ENCODE measurements at regions not wholly inside any gene's neighbourhood (a gene's known extent, or its start where the extent isn't known, plus 50 kb on each side); places are given as distances from the start of the nearest gene placed in this dataset.

GRCh38 chr22:49602481-49602880 is 225.2 kb downstream of the BRD1 start:
- H3K27me3 ChIP-seq (replicated peaks; ENCODE audit: insufficient read depth, low read length), result no peaks in the 10 kb centered on the region
- no peaks in the 10 kb centered on the region for H3K9me3 ChIP-seq (replicated peaks; ENCODE audit: insufficient read depth, low read length)
- DNase-seq, result no peak
- no peak overlapping the region for H2AFZ ChIP-seq (ENCODE audit: low read length)
- no peaks in the 10 kb centered on the region for H3K9me2 ChIP-seq (replicated peaks; ENCODE audit: insufficient read depth, low read length)
- H3K36me3 ChIP-seq (replicated peaks; ENCODE audit: insufficient read depth, low read length), result no peaks in the 10 kb centered on the region
- no peak overlapping the region for H3K4me2 ChIP-seq (ENCODE audit: low read depth, low read length)
- H3K9ac ChIP-seq (ENCODE audit: low read length), result no peak overlapping the region
- no peak overlapping the region for H3K4me3 ChIP-seq (ENCODE audit: low read length)
- H3K4me1 ChIP-seq (ENCODE audit: low read length), result no peaks in the 10 kb centered on the region
- H3K79me2 ChIP-seq (ENCODE audit: low read length), result peaks cover 59% of the 10 kb centered on the region
- TF ChIP-seq EZH2phosphoT487 (IDR thresholded peaks at IDR 0.05; ENCODE audit: low read length) (no peak), EZH2 (optimal IDR thresholded peaks at IDR 0.05; ENCODE audit: low read depth, low read length) (no peak)
- TF ChIP-seq, protein P1, sequence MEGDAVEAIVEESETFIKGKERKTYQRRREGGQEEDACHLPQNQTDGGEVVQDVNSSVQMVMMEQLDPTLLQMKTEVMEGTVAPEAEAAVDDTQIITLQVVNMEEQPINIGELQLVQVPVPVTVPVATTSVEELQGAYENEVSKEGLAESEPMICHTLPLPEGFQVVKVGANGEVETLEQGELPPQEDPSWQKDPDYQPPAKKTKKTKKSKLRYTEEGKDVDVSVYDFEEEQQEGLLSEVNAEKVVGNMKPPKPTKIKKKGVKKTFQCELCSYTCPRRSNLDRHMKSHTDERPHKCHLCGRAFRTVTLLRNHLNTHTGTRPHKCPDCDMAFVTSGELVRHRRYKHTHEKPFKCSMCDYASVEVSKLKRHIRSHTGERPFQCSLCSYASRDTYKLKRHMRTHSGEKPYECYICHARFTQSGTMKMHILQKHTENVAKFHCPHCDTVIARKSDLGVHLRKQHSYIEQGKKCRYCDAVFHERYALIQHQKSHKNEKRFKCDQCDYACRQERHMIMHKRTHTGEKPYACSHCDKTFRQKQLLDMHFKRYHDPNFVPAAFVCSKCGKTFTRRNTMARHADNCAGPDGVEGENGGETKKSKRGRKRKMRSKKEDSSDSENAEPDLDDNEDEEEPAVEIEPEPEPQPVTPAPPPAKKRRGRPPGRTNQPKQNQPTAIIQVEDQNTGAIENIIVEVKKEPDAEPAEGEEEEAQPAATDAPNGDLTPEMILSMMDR (IDR thresholded peaks at IDR 0.05; ENCODE audit: low read length), result no peak
- no peaks in the 10 kb centered on the region for H3F3A ChIP-seq (ENCODE audit: insufficient read depth, low read length)
- no peak overlapping the region for H3K27ac ChIP-seq (ENCODE audit: low read length)
- H4K20me1 ChIP-seq (ENCODE audit: insufficient read depth, low read length), result no peaks in the 10 kb centered on the region

GRCh38 chr22:49601614-49602321 is 225.9 kb downstream of the BRD1 start:
- Histone ChIP-seq H3K4me3 (ENCODE audit: low read length) (no peak overlapping the region), H3K4me1 (ENCODE audit: low read length) (no peaks in the 10 kb centered on the region), H3K27ac (ENCODE audit: low read length) (no peak overlapping the region), H3K27me3 (replicated peaks; ENCODE audit: insufficient read depth, low read length) (no peaks in the 10 kb centered on the region), H3K4me2 (ENCODE audit: low read depth, low read length) (no peak overlapping the region), H3K9me2 (replicated peaks; ENCODE audit: insufficient read depth, low read length) (no peaks in the 10 kb centered on the region), H3K79me2 (ENCODE audit: low read length) (peaks cover 59% of the 10 kb centered on the region), H3K9me3 (replicated peaks; ENCODE audit: insufficient read depth, low read length) (no peaks in the 10 kb centered on the region), H3F3A (ENCODE audit: insufficient read depth, low read length) (no peaks in the 10 kb centered on the region), H4K20me1 (ENCODE audit: insufficient read depth, low read length) (no peaks in the 10 kb centered on the region), H2AFZ (ENCODE audit: low read length) (no peak overlapping the region), H3K36me3 (replicated peaks; ENCODE audit: insufficient read depth, low read length) (no peaks in the 10 kb centered on the region), H3K9ac (ENCODE audit: low read length) (no peak overlapping the region)
- TF ChIP-seq EZH2phosphoT487 (IDR thresholded peaks at IDR 0.05; ENCODE audit: low read length) (no peak), EZH2 (optimal IDR thresholded peaks at IDR 0.05; ENCODE audit: low read depth, low read length) (no peak)
- TF ChIP-seq, protein P1 (IDR thresholded peaks at IDR 0.05; ENCODE audit: low read length), result no peak
- no peak for DNase-seq

GRCh38 chr22:49600891-49601431 is 226.7 kb downstream of the BRD1 start:
- Histone ChIP-seq H3K9ac (ENCODE audit: low read length) (no peak overlapping the region), H3K4me1 (ENCODE audit: low read length) (no peaks in the 10 kb centered on the region), H3K9me3 (replicated peaks; ENCODE audit: insufficient read depth, low read length) (no peaks in the 10 kb centered on the region), H3K27ac (ENCODE audit: low read length) (no peak overlapping the region), H3K36me3 (replicated peaks; ENCODE audit: insufficient read depth, low read length) (no peaks in the 10 kb centered on the region; the same call in 1 of the 2 replicates), H2AFZ (ENCODE audit: low read length) (no peak overlapping the region), H3K4me3 (ENCODE audit: low read length) (no peak overlapping the region), H4K20me1 (ENCODE audit: insufficient read depth, low read length) (no peaks in the 10 kb centered on the region), H3F3A (ENCODE audit: insufficient read depth, low read length) (no peaks in the 10 kb centered on the region), H3K27me3 (replicated peaks; ENCODE audit: insufficient read depth, low read length) (no peaks in the 10 kb centered on the region), H3K9me2 (replicated peaks; ENCODE audit: insufficient read depth, low read length) (no peaks in the 10 kb centered on the region), H3K4me2 (ENCODE audit: low read depth, low read length) (no peak overlapping the region), H3K79me2 (ENCODE audit: low read length) (peaks cover 60% of the 10 kb centered on the region)
- TF ChIP-seq, protein P1 (IDR thresholded peaks at IDR 0.05; ENCODE audit: low read length), result no peak
- TF ChIP-seq EZH2 (optimal IDR thresholded peaks at IDR 0.05; ENCODE audit: low read depth, low read length) (no peak), EZH2phosphoT487 (IDR thresholded peaks at IDR 0.05; ENCODE audit: low read length) (no peak)
- DNase-seq, result no peak

Measured in MM.1S (cell line).